ENCODE measurements at regions not wholly inside any gene's neighbourhood (a gene's known extent, or its start where the extent isn't known, plus 50 kb on each side); places are given as distances from the start of the nearest gene placed in this dataset.

- TF ChIP-seq CTCF (conservative IDR thresholded peaks at IDR 0.05; ENCODE audit: low read length) (peak; percentile 60), EZH2phosphoT487 (IDR thresholded peaks at IDR 0.05; ENCODE audit: borderline replicate concordance, low read depth, low read length) (no peak)
These were observed 53.0 kb upstream of the ADORA3 start for GRCh38 chr1:111556325-111557037.

All from OCI-LY7 (cell line).